GM19467 (cell line): ENCODE measurements at regions not wholly inside any gene's neighbourhood (a gene's known extent, or its start where the extent isn't known, plus 50 kb on each side); places are given as distances from the start of the nearest gene placed in this dataset.
"Not testable (repeated sequence)": the region's sequence is repeated elsewhere in the genome, so short reads cannot be mapped to it uniquely, and the experiment has no call there.

ENCODE experiments used
- ATAC-seq: cut with Tn5 transposase; IDR thresholded peaks from one replicate; pipeline ENCODE4 v1.9.1; 2021; ENCODE audit warnings: mild to moderate bottlenecking, moderate library complexity; ENCODE audit not compliant: unreplicated experiment

DNA sequence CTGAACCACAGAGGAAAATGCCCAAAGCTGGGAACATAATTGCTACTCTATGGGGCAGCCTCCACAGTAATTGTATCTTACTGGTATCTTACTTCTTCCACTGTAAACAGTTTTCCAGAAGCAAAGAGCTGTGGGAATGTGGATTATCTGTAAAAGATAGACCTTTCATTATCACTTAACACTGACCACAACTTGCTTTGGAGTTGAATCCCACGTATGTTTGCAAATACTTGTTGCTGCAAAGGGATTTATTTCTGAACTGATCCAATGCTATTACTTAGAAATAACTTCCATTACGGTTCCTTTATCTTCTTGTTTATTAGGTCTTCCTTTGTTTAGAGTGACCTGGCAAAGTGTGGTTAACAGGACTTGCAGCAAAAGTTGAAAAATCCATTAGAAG lies 218.1 kb downstream of the KCTD12 start:
- ATAC-seq = no peak

DNA sequence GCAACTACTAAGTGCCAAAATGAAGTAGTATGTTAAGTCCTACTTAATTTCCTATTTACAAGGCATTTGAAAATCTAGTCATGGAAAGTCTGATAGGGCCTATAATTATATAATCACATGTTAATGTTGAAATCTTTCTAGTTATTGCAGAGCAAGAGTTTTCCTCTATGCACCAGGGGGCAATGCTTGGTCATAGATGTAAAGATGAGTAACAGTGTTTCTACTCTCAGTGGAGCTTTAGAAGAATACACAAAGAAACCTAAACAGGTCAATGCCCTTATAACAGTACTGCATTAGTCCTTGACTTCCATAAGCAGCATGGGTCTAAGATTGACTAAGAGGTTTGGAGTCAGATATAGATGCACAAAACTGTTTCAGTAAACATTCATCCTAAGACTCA lies 218.7 kb downstream of the KCTD12 start:
- ATAC-seq = no peak

DNA sequence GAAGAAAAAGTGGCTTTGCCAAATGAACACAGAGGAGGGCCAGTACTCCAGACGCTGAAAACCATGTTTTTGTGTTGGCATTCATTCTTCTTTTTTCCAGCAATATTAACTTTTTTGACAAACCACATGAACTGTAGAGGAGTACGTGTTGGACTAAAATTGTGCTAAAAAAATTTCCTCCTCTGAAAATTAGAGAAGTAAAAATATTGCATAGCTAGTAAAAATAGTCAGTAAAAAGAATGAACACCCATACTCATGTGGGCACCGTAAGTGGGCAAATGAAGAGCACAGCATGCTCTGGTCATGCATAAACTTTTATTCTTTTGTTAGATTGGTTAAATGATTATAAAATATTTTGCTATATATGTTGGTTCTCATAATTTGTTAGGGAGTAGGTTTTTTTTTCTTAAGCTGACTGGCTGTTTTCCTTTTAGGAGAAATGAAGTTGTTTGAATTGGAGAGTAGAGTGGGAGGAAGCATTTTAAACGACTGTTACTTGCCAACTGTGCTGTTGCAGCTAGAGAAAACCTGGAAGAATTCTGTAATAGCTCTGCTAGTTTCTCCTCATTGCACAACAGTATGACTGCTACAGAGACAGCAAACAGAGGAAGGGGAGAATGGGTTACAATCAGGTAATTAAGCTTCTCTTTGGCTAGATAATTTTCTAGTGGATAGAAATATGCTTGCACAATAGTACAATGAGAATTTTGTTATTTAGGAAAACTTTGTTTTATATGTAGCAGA lies 222.4 kb downstream of the KCTD12 start:
- ATAC-seq = no peak

DNA sequence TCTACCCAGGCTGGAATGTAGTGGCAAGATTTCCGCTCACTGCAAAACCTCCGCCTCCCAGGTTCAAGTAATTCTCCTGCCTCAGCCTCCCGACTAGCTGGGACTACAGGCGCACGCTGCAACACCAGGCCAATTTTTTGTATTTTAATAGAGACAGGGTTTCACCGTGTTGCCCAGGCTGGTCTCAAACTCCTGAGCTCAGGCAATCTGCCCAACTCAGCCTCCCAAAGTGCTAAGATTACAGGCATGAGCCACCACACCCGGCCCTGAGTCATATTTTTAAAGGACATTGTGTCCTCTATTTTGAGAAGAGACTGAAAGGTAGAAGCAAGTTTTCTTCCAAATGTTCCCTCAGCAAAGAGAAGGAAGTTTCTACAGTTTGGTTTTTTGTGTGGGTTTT lies 227.1 kb downstream of the KCTD12 start:
- ATAC-seq = not testable (repeated sequence)

DNA sequence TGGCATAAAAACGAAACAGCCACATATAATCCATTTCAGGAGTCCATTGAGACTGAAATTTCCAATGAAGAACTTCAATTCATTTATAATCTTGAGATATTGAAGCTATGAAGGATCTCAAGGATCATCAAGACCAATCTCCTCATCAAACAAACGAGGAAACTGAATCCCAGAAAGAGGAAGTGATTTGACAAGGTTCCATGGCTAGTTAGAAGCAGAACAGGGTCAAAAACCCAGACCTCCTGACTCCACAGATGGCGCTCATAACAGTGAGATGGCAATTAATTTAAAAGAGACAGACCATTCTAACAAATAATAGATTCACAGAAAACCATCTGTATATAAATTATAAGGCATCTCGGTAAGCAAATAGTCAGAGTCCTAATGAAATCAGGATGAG lies 229.7 kb downstream of the KCTD12 start:
- no peak for ATAC-seq

GRCh38 chr13:76656056-76656455 lies 230.1 kb downstream of the KCTD12 start:
- no peak for ATAC-seq

DNA sequence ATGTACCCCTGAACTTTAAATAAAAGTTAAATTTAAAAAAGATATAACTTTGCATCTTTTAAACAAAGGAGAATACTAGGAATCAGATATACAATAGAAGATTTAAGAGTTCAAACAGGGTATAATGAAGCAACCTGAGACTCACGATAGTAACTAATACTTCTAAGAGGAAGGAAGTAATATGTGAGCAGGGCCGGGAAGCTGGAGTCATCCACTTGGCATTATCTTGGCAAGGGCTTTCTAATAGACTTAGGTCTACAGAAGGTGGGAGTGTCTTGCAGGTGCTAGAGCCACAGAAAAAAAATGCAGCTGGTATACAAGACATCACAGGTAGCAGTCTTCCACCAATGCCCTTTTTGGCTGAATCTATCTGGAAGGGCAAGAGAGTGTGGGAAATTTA lies 231.9 kb downstream of the KCTD12 start:
- no peak for ATAC-seq

DNA sequence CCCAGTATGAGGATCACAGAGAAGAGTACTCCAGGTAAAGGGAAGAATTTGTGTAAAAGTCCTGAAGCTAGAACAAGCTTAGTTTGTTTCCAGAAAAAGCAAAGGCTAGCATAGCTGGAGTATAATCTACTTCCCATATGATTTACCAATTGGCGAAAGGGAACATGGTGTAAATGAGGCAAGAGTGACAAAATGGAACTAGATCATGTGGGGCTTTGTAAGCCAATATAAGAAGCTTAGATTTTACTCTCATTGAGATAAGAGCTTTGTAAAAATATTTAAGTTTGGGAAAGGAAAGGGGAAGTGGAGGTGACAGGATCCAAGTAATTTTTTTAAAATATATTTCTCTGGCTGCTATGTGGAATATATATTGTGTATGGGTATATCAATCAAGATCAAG lies 234.9 kb downstream of the KCTD12 start:
- ATAC-seq = no peak

- ATAC-seq = no peak
Measured at GRCh38 chr13:76647550-76647949, 238.7 kb downstream of the KCTD12 start.

DNA sequence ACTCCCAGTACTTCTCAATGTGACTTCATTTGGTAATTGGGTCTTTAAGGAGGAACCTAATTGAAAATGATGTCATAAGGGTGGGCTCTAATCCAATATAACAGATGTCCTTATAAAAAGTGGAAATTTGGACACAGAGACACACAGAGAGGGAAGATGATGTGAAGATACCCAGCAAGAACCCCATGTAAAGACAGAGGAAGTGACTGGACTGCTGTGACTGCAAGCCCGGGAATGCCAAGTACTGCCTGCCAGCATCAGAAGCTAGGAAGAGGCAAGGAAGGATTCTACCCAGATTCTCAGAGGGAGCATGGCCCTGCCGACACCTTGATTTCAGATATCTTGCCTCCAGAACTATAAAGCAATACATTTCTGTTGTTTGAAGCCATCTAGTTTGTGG lies 239.3 kb downstream of the KCTD12 start:
- ATAC-seq = no peak

DNA sequence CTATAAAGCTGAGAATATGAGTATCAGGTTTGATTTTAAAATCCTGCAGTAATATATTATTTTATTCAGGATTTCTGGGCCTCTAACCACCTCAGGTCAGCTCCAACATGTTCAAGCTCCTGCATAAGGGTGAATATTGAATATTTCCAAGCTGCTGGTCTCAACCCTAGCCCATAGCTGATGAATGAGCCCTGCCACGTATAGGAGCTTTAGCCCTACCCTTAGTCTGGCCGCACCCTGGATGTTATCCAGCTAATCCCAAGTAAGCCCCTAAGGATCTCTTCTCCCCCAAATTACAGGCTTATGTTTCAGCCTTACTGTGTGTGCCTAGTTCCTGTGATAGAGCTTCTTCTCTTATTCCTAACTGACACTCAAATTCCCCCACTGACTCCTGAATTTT lies 240.6 kb downstream of the KCTD12 start:
- no peak for ATAC-seq

DNA sequence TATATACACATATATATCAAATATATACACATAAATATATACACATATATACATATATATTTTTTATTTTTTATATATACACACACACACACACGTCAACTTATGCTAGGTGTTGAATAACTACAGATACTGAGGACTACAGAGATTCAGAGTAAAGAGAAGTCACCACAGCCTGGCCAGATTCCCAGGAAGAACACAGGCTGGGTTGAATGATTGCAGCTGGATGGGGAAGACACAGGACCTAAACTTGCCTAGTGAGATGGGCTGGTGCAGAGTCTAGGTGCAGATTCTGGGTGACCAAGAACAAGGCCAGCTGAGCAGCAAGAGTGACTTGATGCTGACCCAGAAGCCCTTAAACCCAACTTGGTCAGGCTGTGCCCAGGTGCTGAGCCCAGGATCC lies 241.3 kb downstream of the KCTD12 start:
- no peak for ATAC-seq

GRCh38 chr13:76643596-76643995 lies 242.6 kb downstream of the KCTD12 start:
- ATAC-seq = no peak

GRCh38 chr13:76641056-76641455 lies 245.1 kb downstream of the KCTD12 start:
- ATAC-seq = no peak

GRCh38 chr13:76638882-76639281 lies 247.3 kb downstream of the KCTD12 start:
- ATAC-seq = no peak

GRCh38 chr13:76638181-76638580 lies 248.0 kb downstream of the KCTD12 start:
- no peak for ATAC-seq

DNA sequence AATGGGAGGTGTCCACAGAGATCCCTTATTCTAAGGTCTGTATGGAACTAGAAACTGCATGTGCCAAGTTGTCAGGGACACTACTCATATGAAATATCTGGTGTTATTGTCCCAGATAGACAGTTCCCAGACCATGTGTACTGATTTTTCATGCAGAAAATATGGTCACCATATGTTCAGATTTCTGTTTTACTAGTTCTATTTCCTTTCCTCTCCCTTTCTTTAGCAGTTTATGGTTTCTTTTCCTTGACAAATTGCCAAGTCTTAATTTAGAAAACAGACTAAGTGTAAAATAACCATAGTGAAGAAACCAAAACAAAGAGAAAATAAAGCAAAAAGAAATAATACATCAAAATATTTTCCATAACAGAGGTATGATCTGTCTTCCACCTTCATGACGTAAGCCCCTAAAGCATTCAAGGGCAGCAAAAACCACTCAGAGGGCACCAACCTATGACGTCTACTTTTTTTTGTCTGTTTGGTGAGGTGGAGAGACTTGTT lies 248.5 kb downstream of the KCTD12 start:
- ATAC-seq = no peak

- ATAC-seq = no peak
Measured at GRCh38 chr13:76636829-76637228, 249.4 kb downstream of the KCTD12 start.

DNA sequence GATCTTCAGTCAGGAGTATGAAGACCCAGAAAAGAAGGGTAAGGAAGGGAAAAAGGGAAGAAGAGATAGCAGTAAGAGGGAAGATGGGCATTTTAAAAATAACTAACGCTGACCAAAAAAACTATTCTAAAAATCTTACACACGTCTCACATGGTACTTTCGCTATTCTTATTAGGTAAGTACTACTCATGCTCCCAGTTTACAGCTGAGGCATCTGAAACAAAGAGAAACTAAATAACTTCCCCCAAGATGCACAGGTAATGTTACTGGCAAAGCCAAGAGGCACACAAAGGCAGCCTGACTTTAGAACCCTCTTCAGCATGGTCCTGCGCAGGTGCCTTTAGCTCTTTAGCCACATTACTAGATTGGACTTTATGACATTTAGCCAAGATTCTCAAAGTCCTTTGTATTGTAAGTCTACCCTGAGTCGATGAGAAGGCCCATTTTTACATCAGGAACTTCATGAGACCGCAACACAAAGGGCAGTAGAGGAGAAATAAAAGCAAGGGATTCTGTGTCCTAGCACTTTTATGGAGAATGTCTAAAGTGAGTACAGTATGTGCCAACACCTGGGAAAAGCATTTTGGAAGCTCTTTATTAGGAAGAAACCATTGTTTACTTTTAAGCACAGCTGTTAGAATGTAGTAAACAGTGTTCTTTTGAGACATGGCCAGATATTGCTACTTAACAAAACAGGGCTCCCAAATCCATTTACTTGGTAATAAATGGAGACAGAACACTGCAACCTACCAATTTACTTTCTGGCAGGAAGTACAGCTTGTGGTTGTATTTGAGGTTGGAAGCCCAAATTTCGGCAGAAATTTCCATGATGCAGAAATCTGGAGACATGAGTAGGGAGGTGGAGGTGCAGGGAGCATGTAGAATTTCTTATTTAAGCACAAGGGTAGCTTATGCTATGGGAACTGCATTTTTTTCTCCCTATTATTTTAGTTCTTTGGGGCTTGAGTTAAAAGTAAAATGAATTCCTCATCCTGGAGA lies 250.7 kb downstream of the KCTD12 start:
- ATAC-seq = no peak

DNA sequence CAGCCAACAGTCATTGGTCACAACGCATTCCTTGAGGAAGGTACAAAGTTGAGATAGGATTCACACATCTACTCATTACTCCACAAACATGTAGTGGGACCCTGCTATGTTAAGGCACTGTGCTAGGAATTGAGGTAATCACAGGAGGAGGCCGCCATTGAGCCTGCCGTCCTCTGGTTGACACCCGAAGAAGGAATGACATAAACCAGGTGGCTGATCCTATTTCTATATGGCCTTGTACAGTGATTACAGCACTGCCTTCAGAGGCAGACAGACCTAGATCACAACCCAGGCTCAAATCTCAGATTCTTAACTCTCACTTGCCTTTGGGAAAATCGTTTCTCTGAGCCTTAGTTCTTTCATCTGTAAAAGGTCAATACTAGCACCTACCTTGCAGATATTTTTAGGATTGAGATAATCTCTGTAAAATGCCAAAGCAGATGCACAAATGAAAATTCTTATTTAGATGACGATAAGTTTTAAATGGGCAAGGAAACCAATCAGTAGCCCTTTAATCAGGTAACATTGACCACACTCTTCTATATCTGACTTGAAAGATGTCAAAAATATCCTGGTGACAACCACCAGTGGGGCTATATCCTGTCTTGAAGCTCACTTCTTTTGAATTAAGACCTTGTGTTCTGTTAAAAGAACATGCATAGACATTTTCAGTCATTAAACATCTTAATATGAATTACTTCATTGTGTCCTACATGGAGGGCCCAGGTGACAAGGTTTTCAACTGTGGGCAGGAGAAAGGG lies 251.6 kb downstream of the KCTD12 start:
- no peak for ATAC-seq

- ATAC-seq = no peak
Measured at GRCh38 chr13:76632401-76633044, 253.7 kb downstream of the KCTD12 start.
